ENCODE measurements at regions not wholly inside any gene's neighbourhood (a gene's known extent, or its start where the extent isn't known, plus 50 kb on each side); places are given as distances from the start of the nearest gene placed in this dataset.
A peak's percentile ranks its signal among the peaks of the same experiment; 100 is the strongest.

DNA sequence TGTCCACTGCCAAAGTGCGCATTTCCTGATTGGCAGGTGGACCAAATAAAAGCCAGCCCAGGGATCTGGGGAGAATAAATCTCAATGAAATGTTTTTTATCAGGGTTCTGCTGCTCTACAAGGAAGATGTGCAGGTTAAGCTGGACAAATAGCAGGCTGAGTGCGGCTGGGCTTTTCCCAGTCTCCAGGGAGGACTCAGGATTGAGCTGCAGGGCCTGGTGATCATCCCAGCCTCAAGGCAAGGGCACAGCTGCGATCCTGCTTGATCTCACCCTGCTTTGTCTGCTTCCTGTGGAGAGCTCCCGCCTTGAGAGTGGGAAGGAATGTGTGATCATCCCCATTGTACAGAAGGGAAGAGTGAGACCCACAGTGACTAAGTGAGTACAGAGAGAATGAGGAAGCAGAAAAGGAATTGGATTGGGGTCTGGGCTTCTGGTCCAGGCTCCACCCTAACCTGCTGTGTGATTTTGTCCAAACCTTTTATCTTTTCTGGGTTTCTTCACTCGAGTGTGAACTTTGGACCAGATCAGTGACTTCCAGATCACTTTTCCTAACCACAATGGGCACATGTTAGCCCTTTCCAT lies 75.3 kb upstream of the CRHR1 start:
- Histone ChIP-seq H3K36me3 (ENCODE audit: insufficient read depth, low read length) (no peaks in the 10 kb centered on the region), H3K27ac (ENCODE audit: low read length) (no peak overlapping the region), H2AFZ (ENCODE audit: low read length) (no peak overlapping the region)

DNA sequence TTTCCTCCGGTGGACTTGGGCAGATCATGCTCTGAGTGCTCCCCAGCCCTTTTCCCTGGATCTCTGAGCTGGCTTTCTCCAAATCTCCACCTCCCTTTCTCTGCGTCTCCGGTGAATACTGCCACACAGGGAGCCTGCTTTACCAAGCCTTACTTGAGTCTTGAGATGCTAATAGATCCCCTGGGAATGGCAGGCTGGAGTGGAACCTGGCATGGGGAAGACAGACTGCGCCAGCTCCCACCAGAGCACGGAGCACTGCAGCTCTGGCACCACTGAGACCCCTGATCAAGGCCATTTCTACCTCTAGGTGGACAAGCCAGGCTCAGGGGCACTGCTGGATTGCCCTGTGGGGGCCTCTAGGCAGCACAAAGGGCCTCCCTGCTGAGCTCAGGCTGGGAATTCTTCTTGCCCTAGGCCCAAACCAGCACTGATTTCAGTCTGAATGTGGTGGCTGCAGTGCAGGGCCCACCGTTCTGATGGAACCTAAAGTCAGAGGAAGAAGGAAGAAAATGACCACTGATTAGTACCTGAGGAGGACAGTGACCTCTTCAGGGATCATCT lies 74.3 kb upstream of the CRHR1 start:
- no peak overlapping the region for H3K4me3 ChIP-seq (ENCODE audit: low read length)
- H3K9ac ChIP-seq (ENCODE audit: low read length): no peak overlapping the region
- H2AFZ ChIP-seq (ENCODE audit: low read length): no peak overlapping the region
- H3K27ac ChIP-seq (ENCODE audit: low read length): no peak overlapping the region
- H3K4me1 ChIP-seq (ENCODE audit: low read length): peaks cover 8% of the 10 kb centered on the region
- H3K9me3 ChIP-seq (ENCODE audit: low read length): no peaks in the 10 kb centered on the region
- no peaks in the 10 kb centered on the region for H3K27me3 ChIP-seq (ENCODE audit: low read length)
- H3K9me2 ChIP-seq (replicated peaks; ENCODE audit: insufficient read depth, low read length): no peaks in the 10 kb centered on the region
- no peak for DNase-seq
- no peaks in the 10 kb centered on the region for H4K20me1 ChIP-seq (ENCODE audit: insufficient read depth, low read depth, low read length)
- no peaks in the 10 kb centered on the region for H3K36me3 ChIP-seq (ENCODE audit: insufficient read depth, low read length)
- no peaks in the 10 kb centered on the region for H3K79me2 ChIP-seq (ENCODE audit: low read length)
- H3K4me2 ChIP-seq (ENCODE audit: low read depth, low read length, poor library complexity, severe bottlenecking): no peak overlapping the region

More for the DNA sequence above, 75.3 kb upstream of the CRHR1 start:
- H4K20me1 ChIP-seq (ENCODE audit: insufficient read depth, low read depth, low read length): no peaks in the 10 kb centered on the region
- no peak overlapping the region for H3K4me3 ChIP-seq (ENCODE audit: low read length)
- no peak for DNase-seq
- H3K4me1 ChIP-seq (ENCODE audit: low read length): peaks cover 8% of the 10 kb centered on the region
- H3K9me3 ChIP-seq (ENCODE audit: low read length): no peaks in the 10 kb centered on the region
- H3K4me2 ChIP-seq (ENCODE audit: low read depth, low read length, poor library complexity, severe bottlenecking): no peak overlapping the region
- no peaks in the 10 kb centered on the region for H3K9me2 ChIP-seq (replicated peaks; ENCODE audit: insufficient read depth, low read length)
- no peak overlapping the region for H3K9ac ChIP-seq (ENCODE audit: low read length)
- H3K79me2 ChIP-seq (ENCODE audit: low read length): no peaks in the 10 kb centered on the region
- H3K27me3 ChIP-seq (ENCODE audit: low read length): no peaks in the 10 kb centered on the region

DNA sequence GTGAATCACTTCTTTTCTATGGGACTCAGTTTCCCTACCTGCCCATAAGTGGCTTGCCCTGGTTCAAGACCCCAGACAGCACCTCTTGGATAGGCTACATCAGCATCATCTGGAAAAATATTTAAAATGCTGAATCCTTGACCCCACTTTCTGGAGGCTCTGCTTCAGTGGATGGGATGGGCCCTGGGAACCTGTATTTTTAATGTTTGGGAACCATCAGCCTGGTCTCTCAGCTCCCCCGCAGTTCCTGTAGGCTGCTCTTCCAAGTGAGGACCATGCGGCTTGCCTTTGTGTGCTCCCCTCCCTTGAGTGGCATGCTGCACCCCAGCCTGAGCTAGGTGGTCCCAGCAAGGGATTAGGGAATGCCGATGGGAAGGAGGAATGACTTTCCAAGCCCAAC lies 68.3 kb upstream of the CRHR1 start:
- H2AFZ ChIP-seq (ENCODE audit: low read length): no peak overlapping the region
- H3K27me3 ChIP-seq (ENCODE audit: low read length): no peaks in the 10 kb centered on the region
- no peak overlapping the region for H3K4me2 ChIP-seq (ENCODE audit: low read depth, low read length, poor library complexity, severe bottlenecking)
- H3K9ac ChIP-seq (ENCODE audit: low read length): no peak overlapping the region
- no peaks in the 10 kb centered on the region for H4K20me1 ChIP-seq (ENCODE audit: insufficient read depth, low read depth, low read length)
- no peak for DNase-seq
- no peaks in the 10 kb centered on the region for H3K36me3 ChIP-seq (ENCODE audit: insufficient read depth, low read length)
- no peaks in the 10 kb centered on the region for H3K79me2 ChIP-seq (ENCODE audit: low read length)
- H3K4me3 ChIP-seq (ENCODE audit: low read length): no peak overlapping the region
- H3K9me3 ChIP-seq (ENCODE audit: low read length): no peaks in the 10 kb centered on the region
- H3K27ac ChIP-seq (ENCODE audit: low read length): no peak overlapping the region
- peaks cover 8% of the 10 kb centered on the region for H3K4me1 ChIP-seq (ENCODE audit: low read length)
- H3K9me2 ChIP-seq (replicated peaks; ENCODE audit: insufficient read depth, low read length): no peaks in the 10 kb centered on the region

DNA sequence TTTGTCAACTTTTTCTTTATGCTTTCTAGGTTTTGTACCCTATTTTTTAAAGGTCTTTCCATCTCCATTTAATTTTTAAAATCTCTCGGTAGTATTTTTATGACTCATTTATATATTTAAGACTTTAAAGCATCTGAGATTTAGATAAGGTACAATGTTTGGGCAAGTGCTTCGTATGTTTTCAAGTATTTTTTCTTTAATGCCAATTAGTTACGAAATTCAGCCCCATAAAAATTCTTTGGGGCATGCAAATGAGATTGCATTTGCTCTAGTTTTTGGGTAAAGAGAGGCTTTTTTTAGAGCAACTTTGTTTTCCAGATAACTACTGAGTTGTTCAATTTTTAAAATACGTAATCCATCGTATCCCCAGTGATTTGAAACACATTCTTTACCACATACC lies 65.3 kb upstream of the CRHR1 start:
- Histone ChIP-seq H3K9ac (ENCODE audit: low read length) (no peak overlapping the region), H3K4me2 (ENCODE audit: low read depth, low read length, poor library complexity, severe bottlenecking) (no peak overlapping the region)

DNA sequence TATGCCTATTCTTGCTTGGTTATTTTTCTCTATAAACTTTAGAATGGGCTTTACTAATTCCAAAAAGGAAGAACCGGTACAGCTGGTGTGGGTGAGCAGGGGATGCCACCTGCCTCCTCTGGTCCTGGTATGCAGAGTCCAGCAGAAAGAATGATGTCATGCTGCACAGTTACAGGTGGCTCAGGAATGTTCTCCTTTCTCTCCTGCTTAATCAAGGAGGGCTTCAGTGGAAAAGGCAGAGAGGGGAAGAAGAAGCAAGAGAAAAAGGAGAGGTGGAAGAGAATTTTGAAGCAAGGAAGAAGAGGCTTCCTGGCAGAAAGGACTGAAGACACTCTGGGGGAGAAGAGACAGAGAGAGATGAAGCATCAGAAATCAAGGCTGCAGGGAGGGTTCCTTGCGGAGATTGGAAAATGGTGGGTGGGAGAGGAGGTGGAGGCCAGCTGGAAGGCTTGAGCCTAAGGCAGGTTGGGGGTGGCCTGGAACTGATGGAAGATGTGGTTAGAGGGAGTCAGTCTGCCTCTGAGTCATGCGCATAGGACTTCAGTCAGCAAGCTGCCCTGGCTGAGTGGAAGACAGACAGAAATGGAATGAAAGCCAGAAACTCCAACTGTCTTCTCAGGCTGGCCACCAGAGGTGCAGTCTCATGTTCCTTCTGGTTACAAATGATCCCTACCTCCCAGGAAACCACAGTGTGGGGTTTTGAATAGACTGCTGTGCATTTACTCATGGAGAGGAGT lies 64.6 kb upstream of the CRHR1 start:
- no peaks in the 10 kb centered on the region for H3K4me1 ChIP-seq (ENCODE audit: low read length)
- no peaks in the 10 kb centered on the region for H3K9me2 ChIP-seq (replicated peaks; ENCODE audit: insufficient read depth, low read length)
- no peaks in the 10 kb centered on the region for H3K36me3 ChIP-seq (ENCODE audit: insufficient read depth, low read length)
- no peak overlapping the region for H3K27ac ChIP-seq (ENCODE audit: low read length)
- no peak overlapping the region for H3K4me3 ChIP-seq (ENCODE audit: low read length)
- H3K4me2 ChIP-seq (ENCODE audit: low read depth, low read length, poor library complexity, severe bottlenecking): no peak overlapping the region
- DNase-seq: peak; percentile 47
- H3K9me3 ChIP-seq (ENCODE audit: low read length): no peaks in the 10 kb centered on the region
- no peaks in the 10 kb centered on the region for H3K27me3 ChIP-seq (ENCODE audit: low read length)
- H2AFZ ChIP-seq (ENCODE audit: low read length): no peak overlapping the region
- no peaks in the 10 kb centered on the region for H3K79me2 ChIP-seq (ENCODE audit: low read length)
- H3K9ac ChIP-seq (ENCODE audit: low read length): no peak overlapping the region
- H4K20me1 ChIP-seq (ENCODE audit: insufficient read depth, low read depth, low read length): no peaks in the 10 kb centered on the region

More for the DNA sequence above, 65.3 kb upstream of the CRHR1 start:
- Histone ChIP-seq H2AFZ (ENCODE audit: low read length) (no peak overlapping the region), H3K36me3 (ENCODE audit: insufficient read depth, low read length) (no peaks in the 10 kb centered on the region), H3K79me2 (ENCODE audit: low read length) (no peaks in the 10 kb centered on the region), H3K27ac (ENCODE audit: low read length) (no peak overlapping the region), H3K4me3 (ENCODE audit: low read length) (no peak overlapping the region), H3K4me1 (ENCODE audit: low read length) (no peaks in the 10 kb centered on the region), H3K9me2 (replicated peaks; ENCODE audit: insufficient read depth, low read length) (no peaks in the 10 kb centered on the region), H4K20me1 (ENCODE audit: insufficient read depth, low read depth, low read length) (no peaks in the 10 kb centered on the region), H3K9me3 (ENCODE audit: low read length) (no peaks in the 10 kb centered on the region), H3K27me3 (ENCODE audit: low read length) (no peaks in the 10 kb centered on the region)
- no peak for DNase-seq

DNA sequence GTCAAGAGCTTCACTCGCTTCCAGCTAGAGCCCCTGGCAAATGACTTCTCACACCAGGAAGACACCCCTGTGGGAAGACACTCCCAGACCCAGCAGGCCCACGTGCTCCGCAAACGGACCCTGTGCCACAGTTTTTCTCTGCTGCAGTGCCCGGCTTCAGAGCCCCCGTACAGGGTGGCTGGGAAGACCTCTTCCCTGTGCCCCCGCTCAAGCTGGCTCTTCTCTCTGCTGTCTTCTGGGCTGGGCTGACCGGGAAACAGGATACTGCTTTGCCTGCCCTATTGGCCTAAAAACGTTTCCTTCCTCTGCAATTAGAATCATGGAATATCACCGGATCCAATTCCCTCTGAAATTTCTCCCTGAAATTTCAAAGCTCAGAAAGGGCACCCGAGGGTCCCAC lies 63.7 kb upstream of the CRHR1 start:
- Histone ChIP-seq H3K9me3 (ENCODE audit: low read length) (no peaks in the 10 kb centered on the region), H2AFZ (ENCODE audit: low read length) (no peak overlapping the region), H3K79me2 (ENCODE audit: low read length) (no peaks in the 10 kb centered on the region), H3K9ac (ENCODE audit: low read length) (no peak overlapping the region), H3K4me1 (ENCODE audit: low read length) (no peaks in the 10 kb centered on the region), H3K9me2 (replicated peaks; ENCODE audit: insufficient read depth, low read length) (no peaks in the 10 kb centered on the region), H3K27ac (ENCODE audit: low read length) (no peak overlapping the region), H3K4me2 (ENCODE audit: low read depth, low read length, poor library complexity, severe bottlenecking) (no peak overlapping the region), H3K36me3 (ENCODE audit: insufficient read depth, low read length) (no peaks in the 10 kb centered on the region), H3K27me3 (ENCODE audit: low read length) (no peaks in the 10 kb centered on the region), H3K4me3 (ENCODE audit: low read length) (no peak overlapping the region), H4K20me1 (ENCODE audit: insufficient read depth, low read depth, low read length) (no peaks in the 10 kb centered on the region)
- DNase-seq: no peak

DNA sequence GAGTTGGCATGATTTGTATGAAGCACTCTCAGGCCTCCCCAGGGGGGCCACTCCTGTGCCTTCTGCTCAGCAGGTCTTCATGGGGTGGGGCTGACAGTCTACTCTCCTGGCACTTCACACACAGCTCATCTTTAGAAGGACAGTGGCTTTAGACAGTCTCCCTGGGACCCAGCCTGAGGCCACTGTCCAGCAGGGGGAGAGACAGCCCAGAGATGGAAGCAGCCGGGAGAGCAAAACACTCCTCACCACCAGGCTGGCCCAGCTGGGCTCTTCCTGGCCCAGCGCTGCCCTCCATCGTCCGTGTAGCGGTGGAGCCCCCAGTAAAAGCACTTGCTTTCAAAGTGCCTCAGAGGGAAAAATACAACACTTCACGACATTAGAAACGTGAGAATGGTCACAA lies 62.0 kb upstream of the CRHR1 start:
- no peaks in the 10 kb centered on the region for H3K36me3 ChIP-seq (ENCODE audit: insufficient read depth, low read length)
- H3K27ac ChIP-seq (ENCODE audit: low read length): no peak overlapping the region
- H3K4me1 ChIP-seq (ENCODE audit: low read length): no peaks in the 10 kb centered on the region
- no peaks in the 10 kb centered on the region for H4K20me1 ChIP-seq (ENCODE audit: insufficient read depth, low read depth, low read length)
- no peak for DNase-seq
- H3K4me3 ChIP-seq (ENCODE audit: low read length): no peak overlapping the region
- H3K4me2 ChIP-seq (ENCODE audit: low read depth, low read length, poor library complexity, severe bottlenecking): no peak overlapping the region
- H3K9ac ChIP-seq (ENCODE audit: low read length): no peak overlapping the region
- H3K9me2 ChIP-seq (replicated peaks; ENCODE audit: insufficient read depth, low read length): no peaks in the 10 kb centered on the region
- no peaks in the 10 kb centered on the region for H3K9me3 ChIP-seq (ENCODE audit: low read length)
- H3K27me3 ChIP-seq (ENCODE audit: low read length): no peaks in the 10 kb centered on the region
- no peak overlapping the region for H2AFZ ChIP-seq (ENCODE audit: low read length)
- no peaks in the 10 kb centered on the region for H3K79me2 ChIP-seq (ENCODE audit: low read length)

DNA sequence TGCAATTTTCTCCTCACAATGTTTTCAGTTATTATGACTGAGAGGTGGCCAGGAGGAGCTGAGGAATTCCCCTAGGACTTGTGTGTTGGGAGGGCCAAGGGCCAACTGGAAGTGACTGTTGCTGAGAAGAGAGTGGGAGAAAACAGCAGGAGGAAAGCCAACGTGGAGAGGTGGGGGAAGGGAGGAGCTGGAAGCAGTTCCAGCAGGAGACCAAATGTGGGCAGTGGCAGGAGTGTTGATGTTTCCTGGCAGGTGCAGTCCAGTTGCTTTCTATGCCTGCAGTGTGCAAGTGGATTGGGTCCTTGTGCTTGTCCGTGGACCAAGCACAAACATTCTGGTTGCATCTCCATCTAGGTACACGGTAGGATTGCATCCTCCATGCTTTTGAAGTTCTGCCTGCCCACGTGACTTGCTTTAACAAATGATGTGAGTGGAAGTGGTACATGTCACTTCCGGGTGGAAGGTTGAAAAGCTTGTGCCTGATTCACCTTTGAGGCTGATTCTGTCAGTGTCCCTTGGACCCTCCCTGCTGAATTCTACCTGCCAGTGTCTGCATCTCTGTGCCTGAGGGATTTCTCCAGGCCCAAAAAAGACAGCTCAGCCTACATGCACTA lies 54.7 kb upstream of the CRHR1 start:
- no peaks in the 10 kb centered on the region for H3K27me3 ChIP-seq (ENCODE audit: low read length)

More for the DNA sequence above, 54.7 kb upstream of the CRHR1 start:
- no peaks in the 10 kb centered on the region for H3K9me2 ChIP-seq (replicated peaks; ENCODE audit: insufficient read depth, low read length)
- no peak overlapping the region for H3K27ac ChIP-seq (ENCODE audit: low read length)
- no peak for DNase-seq
- no peak overlapping the region for H3K4me2 ChIP-seq (ENCODE audit: low read depth, low read length, poor library complexity, severe bottlenecking)
- no peaks in the 10 kb centered on the region for H4K20me1 ChIP-seq (ENCODE audit: insufficient read depth, low read depth, low read length)
- no peaks in the 10 kb centered on the region for H3K4me1 ChIP-seq (ENCODE audit: low read length)
- no peaks in the 10 kb centered on the region; the same call in 1 of the 2 replicates for H3K9me3 ChIP-seq (ENCODE audit: low read length)
- no peak overlapping the region for H2AFZ ChIP-seq (ENCODE audit: low read length)
- H3K79me2 ChIP-seq (ENCODE audit: low read length): no peaks in the 10 kb centered on the region
- no peaks in the 10 kb centered on the region for H3K36me3 ChIP-seq (ENCODE audit: insufficient read depth, low read length)
- no peak overlapping the region for H3K4me3 ChIP-seq (ENCODE audit: low read length)
- H3K9ac ChIP-seq (ENCODE audit: low read length): no peak overlapping the region
